GM03348 (cell line): ENCODE measurements at regions not wholly inside any gene's neighbourhood (a gene's known extent, or its start where the extent isn't known, plus 50 kb on each side); places are given as distances from the start of the nearest gene placed in this dataset.
"Not testable (repeated sequence)": the region's sequence is repeated elsewhere in the genome, so short reads cannot be mapped to it uniquely, and the experiment has no call there.

Source experiments
- DNase-seq: peaks from one replicate; pipeline ENCODE4 v3.0.0; 2012; ENCODE audit warnings: low spot score

DNA sequence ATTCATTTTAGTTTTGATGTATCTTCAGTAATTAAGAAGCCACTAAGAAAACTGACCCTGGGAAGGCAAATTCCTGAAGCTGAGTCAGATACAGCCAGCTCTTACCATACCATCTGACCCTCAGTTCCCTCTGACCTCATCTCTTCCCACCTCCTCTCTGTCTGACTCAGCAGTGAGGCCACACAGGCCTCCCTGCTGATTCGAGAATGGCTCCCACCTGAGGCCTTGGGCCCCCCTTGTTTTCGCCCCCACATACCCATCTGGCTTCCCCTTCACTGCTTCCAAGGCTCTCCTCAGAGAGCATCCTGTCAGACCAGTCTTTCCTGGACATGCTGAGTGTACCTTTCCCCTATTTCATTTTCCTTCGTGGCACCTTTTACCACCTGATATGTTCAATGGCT, 71.0 kb upstream of the CYP1B1 start:
- peak; percentile 93 for DNase-seq

DNA sequence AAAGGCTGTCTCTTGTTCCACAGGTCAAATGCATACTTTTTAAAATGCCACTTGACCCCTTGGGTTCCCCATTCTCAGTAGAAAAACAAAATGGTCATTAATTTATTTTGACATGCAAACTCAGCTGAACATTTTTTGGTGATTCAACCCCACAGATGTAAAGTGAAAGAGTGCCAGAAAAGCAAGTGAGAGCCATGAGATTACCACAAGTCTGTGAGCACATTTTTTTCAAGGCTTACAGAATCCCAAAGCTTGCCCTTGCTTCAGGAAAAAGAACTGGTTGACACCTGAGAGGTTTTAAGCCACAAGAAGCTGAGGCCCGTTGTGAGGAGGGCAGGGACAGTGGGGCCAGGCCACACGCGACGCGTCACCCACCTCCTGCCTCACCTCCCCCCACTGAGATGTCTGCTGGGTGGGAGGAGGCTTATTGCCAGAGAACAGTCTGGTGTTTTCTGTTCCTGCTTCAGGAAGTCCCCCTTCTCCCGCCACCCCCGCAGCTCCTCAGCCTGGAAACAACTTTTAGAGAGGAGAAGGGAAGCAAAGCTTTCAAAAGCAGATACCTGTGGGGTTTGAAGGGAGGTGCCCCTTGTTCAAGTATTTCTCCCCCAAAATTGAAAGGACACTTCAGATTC, 70.4 kb upstream of the CYP1B1 start:
- peak; percentile 74 for DNase-seq

DNA sequence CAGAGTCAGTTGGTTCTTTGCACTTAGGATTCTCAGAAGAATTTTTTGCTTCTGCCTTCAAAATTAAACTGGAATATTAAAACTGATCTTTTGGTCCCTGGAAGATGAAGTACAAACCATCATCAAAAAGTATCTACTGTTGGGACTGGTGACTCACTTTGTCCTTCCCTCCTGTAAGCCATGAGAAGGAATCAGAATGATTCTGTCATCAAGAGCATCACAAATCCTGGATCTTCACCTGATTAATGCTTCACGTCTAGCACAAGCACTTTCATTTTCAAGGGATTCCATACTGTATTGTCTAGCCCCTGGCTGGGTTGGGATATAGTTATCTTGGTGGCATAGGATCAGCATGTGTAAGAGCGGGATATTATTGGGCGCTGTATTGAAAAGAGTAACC, 69.3 kb upstream of the CYP1B1 start:
- DNase-seq = no peak

DNA sequence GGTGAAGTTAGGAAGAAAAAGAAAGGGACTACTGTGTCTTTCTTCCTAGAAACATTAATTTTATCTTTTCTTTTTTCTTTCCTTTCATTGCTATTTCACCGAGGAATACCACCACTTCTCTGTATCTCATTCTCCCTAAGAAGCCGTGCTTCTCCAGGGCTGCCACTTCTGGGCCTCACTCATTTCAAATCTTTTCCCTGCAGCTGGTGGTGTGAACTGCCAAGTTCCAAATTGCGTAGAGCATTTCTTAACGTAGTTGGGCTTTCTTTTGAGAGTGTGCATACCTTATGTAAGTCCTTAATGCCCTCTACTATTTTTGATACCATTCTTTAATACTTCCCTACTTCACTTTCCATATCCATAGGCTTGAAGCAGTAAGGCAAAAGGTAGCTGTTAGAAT, 66.7 kb upstream of the CYP1B1 start:
- no peak for DNase-seq

DNA sequence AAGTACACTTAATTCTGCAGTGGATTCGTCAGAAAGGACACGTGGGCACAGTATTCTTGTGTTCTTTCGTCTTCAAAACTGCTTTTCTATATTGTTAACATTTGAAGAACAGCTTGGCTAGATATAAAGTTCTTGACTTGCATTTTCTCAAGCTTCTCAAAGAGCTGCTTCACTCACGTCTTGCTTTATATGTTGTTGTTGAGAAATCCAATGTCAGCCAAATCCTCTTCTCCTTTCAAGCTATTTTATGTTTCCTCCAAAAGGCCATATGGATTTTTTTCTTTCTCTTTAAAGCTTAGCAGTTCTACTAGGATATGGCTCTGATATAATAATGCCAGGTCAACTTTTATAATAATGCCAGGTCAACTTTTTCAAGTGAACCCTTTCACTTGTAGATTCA, 65.5 kb upstream of the CYP1B1 start:
- DNase-seq = no peak

DNA sequence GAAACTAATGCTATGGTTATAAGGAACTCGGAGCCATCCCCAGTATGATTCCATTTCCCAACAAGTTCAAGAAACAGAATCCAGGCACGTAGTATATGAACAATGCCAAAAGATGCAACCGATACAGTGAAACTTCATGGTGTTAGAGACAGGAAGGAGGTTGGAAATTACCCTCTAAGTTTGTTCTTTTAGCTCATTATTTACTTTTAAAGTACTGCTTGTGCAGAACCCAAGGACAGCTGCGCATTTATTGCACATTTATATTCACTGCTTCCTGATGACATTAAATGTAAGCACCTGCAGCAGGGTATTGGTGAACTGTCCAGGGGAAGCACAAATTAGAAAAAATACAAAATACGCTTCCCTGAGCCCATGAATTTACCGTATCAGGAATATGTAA, 63.0 kb upstream of the CYP1B1 start:
- DNase-seq = no peak

DNA sequence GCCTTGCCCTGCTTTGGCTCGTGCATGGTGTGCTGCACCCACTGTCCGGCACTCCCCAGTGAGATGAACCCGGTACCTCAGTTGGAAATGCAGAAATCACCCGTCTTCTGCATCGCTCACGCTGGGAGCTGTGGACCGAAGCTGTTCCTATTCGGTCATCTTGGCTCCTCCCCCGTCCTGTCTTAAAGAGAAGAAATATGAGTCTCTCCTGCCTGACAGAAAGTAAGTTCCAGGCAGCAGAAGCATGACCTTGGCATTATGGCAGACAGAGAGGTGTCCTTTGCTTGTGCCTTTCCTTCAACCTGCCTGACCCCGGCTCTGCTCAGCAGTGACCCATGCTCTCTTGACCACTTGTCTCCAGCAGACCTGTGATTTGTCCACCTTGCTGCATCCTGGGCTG, 62.5 kb upstream of the CYP1B1 start:
- no peak for DNase-seq

DNA sequence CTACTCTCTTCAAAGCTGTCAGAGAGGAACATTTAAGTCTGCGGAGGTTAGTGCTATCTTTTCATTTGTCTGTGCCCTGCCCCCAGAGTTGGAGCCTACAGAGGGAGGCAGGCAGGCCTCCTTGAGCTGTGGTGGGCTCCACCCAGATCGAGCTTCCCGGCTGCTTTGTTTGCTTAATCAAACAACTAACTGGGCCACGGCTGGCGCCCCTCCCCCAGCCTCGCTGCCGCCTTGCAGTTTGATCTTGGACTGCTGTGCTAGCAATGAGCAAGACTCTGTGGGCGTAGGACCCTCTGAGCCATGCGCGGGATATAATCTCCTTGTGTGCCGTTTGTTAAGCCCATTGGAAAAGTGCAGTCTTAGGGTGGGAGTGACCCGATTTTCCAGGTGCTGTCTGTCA, 62.0 kb upstream of the CYP1B1 start:
- DNase-seq = not testable (repeated sequence)

DNA sequence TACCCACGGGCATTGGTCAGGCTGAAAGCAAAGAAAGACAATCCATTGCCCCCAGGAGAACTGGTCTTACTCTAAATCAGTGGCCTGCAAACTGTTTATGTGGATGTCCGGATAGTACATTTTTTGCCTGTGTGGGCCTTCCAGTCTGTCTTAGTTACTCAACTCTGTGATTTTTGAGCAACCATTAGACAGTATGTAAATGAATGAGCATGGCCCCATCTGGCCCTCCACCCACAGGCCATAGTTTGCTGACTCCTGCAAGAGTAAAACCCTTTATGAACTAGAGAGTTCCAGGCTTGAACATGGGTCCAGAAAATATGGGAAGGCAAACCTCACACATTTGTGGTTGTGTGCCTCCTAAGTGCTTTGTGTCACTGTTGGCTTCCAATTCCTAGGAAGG, 55.7 kb upstream of the CYP1B1 start:
- DNase-seq = no peak

DNA sequence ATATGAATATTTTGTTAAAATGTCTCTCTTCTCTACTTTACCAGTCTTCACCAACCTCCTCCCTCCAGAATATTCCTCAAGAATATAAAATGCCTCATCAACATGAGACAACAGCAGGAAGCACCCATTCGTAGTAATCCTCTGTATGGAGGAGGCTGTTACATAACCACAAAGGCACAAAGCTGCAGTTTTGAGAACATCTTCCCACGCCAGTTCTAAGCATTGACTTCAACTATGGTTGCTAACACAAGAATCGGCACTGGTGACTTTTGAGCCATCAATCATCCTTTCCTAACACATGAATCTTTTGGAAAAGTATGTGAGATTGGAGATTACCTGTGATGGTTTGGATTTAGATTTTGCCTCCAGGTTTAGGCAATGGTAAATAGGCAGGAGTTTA, 54.9 kb upstream of the CYP1B1 start:
- no peak for DNase-seq

DNA sequence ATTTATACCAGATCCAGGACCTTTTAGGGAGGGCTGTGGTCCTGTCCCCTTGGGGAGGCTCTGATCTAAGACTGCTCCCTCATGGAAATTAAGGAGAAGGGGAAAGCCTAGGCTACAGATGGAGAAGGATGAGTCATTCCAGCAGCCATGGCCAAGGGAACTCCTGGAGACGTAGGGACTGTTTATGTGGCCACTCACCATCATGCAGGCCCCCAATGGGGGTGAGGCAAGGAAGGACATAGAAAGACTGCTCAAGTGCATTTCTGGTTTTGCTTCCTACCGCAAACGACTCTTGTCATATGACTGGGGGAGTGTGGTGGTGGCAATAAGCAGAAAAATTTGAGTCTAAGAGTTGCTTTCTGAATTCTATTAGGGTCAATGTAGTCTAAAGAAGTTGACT, 54.0 kb upstream of the CYP1B1 start:
- DNase-seq = no peak

DNA sequence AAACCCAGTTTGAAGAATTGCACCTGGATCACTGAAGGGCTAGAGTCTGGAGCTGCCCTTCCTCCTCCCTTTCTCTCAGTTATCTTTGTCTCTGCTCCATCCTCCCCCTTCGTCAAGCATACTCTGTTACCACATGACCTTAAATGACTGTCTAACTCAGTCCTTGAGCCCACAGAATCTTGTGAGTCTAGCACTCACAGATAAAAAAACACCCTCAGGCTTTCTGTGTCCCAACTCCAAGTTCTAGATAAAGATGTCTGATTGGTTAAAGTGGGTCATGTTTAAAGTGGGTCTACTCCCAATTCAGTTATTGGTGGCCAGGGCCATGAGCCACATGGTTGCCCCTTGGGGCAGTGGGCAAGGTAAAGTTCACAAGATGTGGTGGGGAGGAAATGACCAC, 53.5 kb upstream of the CYP1B1 start:
- no peak for DNase-seq

DNA sequence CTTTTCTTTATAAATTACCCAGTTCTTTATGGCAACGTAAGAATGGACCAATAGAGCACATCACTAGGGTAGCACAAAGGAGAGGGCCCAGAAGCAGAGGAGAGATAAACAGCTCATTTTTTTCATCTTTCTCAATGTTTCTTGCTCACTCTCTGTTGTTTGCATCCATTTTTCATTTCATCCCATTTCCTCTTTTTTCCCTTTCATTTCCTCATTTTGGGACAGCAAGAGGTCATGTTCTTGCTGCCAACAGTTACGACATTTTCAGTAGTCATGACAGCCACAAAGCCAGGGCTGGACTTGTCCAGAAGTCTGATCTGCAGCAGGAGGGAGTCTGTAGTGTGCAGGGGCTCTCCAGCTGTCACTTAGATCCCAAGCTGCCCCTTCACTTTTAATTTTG, 52.7 kb upstream of the CYP1B1 start:
- DNase-seq = peak; percentile 40

DNA sequence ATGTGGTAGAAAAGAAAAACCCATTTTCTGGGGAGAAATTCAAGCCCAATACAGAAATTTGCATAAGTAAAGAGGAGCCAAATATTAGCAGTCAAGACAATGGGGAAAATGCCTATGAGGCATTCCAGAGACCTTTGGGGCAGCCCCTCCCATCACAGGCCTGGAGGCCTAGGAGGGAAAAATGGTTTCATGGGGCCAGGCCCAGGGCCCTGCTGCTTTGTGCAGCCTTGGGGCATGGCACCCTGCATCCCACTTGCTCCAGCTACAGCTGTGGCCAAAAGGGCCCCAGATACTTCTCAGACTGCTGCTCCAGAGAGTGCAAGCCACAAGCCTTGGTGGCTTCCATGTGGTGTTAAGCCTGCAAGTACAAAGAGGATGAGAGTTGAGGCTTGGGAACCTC, 51.3 kb upstream of the CYP1B1 start:
- DNase-seq = no peak

DNA sequence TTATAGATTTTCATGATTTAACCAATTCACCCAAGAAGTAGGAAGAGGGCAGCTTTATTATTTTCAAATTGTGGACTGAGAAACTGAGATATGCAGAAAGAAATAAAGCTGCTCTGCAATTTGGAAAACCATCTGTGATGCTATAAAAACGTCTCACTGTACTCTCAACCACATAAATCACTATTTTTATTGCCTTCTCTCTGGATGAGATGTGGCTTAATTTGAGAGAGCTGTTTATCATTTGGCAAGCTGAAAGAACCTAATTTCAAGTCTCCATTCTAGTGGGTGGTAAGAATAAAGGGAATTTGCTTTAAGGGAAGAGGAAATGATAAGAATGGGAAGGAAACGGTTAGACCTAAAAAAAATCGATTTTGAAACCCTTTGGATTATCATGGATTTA, 49.9 kb upstream of the CYP1B1 start:
- DNase-seq = no peak
